ENCODE measurements at regions not wholly inside any gene's neighbourhood (a gene's known extent, or its start where the extent isn't known, plus 50 kb on each side); places are given as distances from the start of the nearest gene placed in this dataset.
"Not testable (repeated sequence)": the region's sequence is repeated elsewhere in the genome, so short reads cannot be mapped to it uniquely, and the experiment has no call there.

DNA sequence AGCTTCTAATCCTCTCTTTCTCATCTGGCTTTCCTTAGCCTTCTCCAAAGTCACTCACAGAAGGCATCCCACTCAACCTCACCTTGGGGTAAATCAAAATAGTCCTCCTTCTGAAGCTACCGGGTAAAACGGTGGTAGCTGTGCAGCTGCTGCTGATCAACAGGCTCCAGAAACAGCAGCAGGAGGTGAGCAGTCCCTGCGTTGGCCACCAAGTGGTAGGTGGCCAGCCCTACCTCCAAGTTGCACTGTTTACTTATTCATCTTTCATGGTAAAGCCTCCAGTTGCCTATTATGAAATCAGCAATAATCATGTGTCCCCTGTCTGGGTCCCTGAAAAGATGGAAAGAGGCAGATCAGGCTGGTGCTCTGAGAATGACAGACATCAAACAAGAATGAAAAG is 125.1 kb upstream of the POTEB2 start:
- not testable (repeated sequence) for TF ChIP-seq POLR2A (IDR thresholded peaks at IDR 0.05)
- TF ChIP-seq, protein P1, sequence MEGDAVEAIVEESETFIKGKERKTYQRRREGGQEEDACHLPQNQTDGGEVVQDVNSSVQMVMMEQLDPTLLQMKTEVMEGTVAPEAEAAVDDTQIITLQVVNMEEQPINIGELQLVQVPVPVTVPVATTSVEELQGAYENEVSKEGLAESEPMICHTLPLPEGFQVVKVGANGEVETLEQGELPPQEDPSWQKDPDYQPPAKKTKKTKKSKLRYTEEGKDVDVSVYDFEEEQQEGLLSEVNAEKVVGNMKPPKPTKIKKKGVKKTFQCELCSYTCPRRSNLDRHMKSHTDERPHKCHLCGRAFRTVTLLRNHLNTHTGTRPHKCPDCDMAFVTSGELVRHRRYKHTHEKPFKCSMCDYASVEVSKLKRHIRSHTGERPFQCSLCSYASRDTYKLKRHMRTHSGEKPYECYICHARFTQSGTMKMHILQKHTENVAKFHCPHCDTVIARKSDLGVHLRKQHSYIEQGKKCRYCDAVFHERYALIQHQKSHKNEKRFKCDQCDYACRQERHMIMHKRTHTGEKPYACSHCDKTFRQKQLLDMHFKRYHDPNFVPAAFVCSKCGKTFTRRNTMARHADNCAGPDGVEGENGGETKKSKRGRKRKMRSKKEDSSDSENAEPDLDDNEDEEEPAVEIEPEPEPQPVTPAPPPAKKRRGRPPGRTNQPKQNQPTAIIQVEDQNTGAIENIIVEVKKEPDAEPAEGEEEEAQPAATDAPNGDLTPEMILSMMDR (IDR thresholded peaks at IDR 0.05): not testable (repeated sequence)

Measured in heart left ventricle (tissue), 13 donors.